Endothelial cell of umbilical vein (primary cell): ENCODE measurements at regions not wholly inside any gene's neighbourhood (a gene's known extent, or its start where the extent isn't known, plus 50 kb on each side); places are given as distances from the start of the nearest gene placed in this dataset.

ENCODE experiments used
- BruUV-seq: library from RNA; stranded (reverse); fragments of 400-500 nt; replicated peaks from 2 replicates; lab custom pipeline; 2021; lab: Mats Ljungman, UMichigan
- CTCF ChIA-PET: fragments of 300-600, 350-600 bp; sonication (Branson Sonifier 250); formaldehyde crosslinking; loops from one replicate; lab custom pipeline; 2021; ENCODE audit warnings: antibody characterized with exemption, inconsistent platforms; lab: Charles Lee
- POLR2A ChIA-PET: fragments of 300-600, 350-600 bp; sonication (Branson Sonifier 250); formaldehyde crosslinking; loops from one replicate; lab custom pipeline; 2021; ENCODE audit warnings: antibody characterized with exemption, inconsistent platforms; lab: Charles Lee
- DNase-seq: peaks from one replicate; pipeline ENCODE4 v3.0.0-alpha.2; 2011; ENCODE audit warnings: low read depth, low spot score
- FAIRE-seq: peaks from 2 replicates; lab custom pipeline; 2011; peaks lifted over from hg19 to GRCh38; lab: Jason Lieb, UNC
- H2AFZ ChIP-seq: 2 replicates; pipeline ENCODE4 v1.6.0; 2012; ENCODE audit warnings: low read depth, low read length, control low read depth, inconsistent platforms
- H3K27ac ChIP-seq: 2 replicates; pipeline ENCODE4 v1.5.1; 2011; ENCODE audit warnings: low read depth, mild to moderate bottlenecking, control low read depth, low read length, moderate library complexity; ENCODE audit not compliant: insufficient read depth
- H3K27me3 ChIP-seq, 2 experiments: 2 replicates each; pipeline versions ENCODE4 v1.6.0 to v1.6.1; 2011; ENCODE audit warnings: low read length in 2 of 2, mixed read lengths in 1 of 2; ENCODE audit not compliant: control insufficient read depth in 2 of 2, insufficient read depth in 2 of 2
- H3K36me3 ChIP-seq, 2 experiments: 2 replicates in 1 of 2; 3 replicates in 1 of 2; pipeline ENCODE4 v1.5.1; 2011; ENCODE audit warnings: low read length in 2 of 2, mild to moderate bottlenecking in 1 of 2, moderate library complexity in 1 of 2; ENCODE audit not compliant: control insufficient read depth in 2 of 2, insufficient read depth in 2 of 2; ENCODE audit errors: extremely low read depth in 1 of 2
- H3K4me1 ChIP-seq: 3 replicates; pipeline ENCODE4 v1.5.1; 2011; ENCODE audit warnings: mild to moderate bottlenecking, low read length; ENCODE audit not compliant: control insufficient read depth, insufficient read depth; ENCODE audit errors: extremely low read depth
- H3K4me2 ChIP-seq: 2 replicates; pipeline ENCODE4 v1.6.1; 2011; ENCODE audit warnings: low read length, control low read depth, mixed read lengths; ENCODE audit not compliant: insufficient read depth
- H3K4me3 ChIP-seq, 3 experiments: fragments of 200-600 bp in 1 of 3; sonication (generic), shearing (Covaris generic) in 1 of 3; replicated peaks in 1 of 3; 2 replicates each; pipeline ENCODE4 v1.5.1; 2011 to 2016; ENCODE audit warnings: control low read depth in 3 of 3, low read length in 3 of 3, mild to moderate bottlenecking in 2 of 3, inconsistent platforms in 1 of 3, low read depth in 1 of 3, moderate library complexity in 1 of 3; ENCODE audit not compliant: insufficient read depth in 1 of 3
- H3K79me2 ChIP-seq: 2 replicates; pipeline ENCODE4 v1.6.0; 2012; ENCODE audit warnings: low read length, inconsistent platforms; ENCODE audit not compliant: control insufficient read depth, insufficient read depth
- H3K9ac ChIP-seq: replicated peaks from 2 replicates; pipeline ENCODE3; 2011; ENCODE audit warnings: low read length, control low read depth; ENCODE audit not compliant: insufficient read depth; ENCODE audit errors: extremely low read depth
- H3K9me1 ChIP-seq: replicated peaks from 3 replicates; pipeline ENCODE4 v1.6.0; 2011; ENCODE audit warnings: mild to moderate bottlenecking, low read length; ENCODE audit not compliant: control insufficient read depth, insufficient read depth; ENCODE audit errors: extremely low read depth
- H3K9me3 ChIP-seq: replicated peaks from 2 replicates; pipeline ENCODE4 v1.5.1; 2012; ENCODE audit warnings: low read length, inconsistent platforms; ENCODE audit not compliant: control insufficient read depth, insufficient read depth
- H4K20me1 ChIP-seq: replicated peaks from 2 replicates; pipeline ENCODE3; 2011; ENCODE audit warnings: mild to moderate bottlenecking, low read length; ENCODE audit not compliant: control insufficient read depth, insufficient read depth; ENCODE audit errors: extremely low read depth
- CTCF ChIP-seq, 2 donors: IDR thresholded peaks; 1 replicate in 1 of 2; 2 replicates in 1 of 2; pipeline ENCODE4 v1.5.1; 2011; ENCODE audit warnings: low read length in 2 of 2, mild to moderate bottlenecking in 2 of 2, moderate library complexity in 2 of 2, control low read depth in 1 of 2, inconsistent platforms in 1 of 2, low read depth in 1 of 2; ENCODE audit not compliant: insufficient read depth in 1 of 2; ENCODE audit errors: extremely low read depth in 1 of 2
- EZH2 ChIP-seq: IDR thresholded peaks from 2 replicates; pipeline ENCODE4 v1.6.1; 2012; ENCODE audit warnings: borderline replicate concordance, low read depth, mild to moderate bottlenecking, moderate library complexity, low read length, inconsistent platforms; ENCODE audit not compliant: severe bottlenecking
- FOS ChIP-seq: IDR thresholded peaks from 2 replicates; pipeline ENCODE4 v1.6.1; 2011; ENCODE audit warnings: mild to moderate bottlenecking, low read length, moderate library complexity, borderline replicate concordance; ENCODE audit not compliant: insufficient read depth
- GATA2 ChIP-seq: IDR thresholded peaks from 2 replicates; pipeline ENCODE4 v1.7.0; 2011; ENCODE audit warnings: low read depth, mild to moderate bottlenecking, moderate library complexity, mixed read lengths, low read length; ENCODE audit not compliant: insufficient read length, insufficient read depth
- JUN ChIP-seq: IDR thresholded peaks from 2 replicates; pipeline ENCODE4 v1.6.1; 2011; ENCODE audit warnings: borderline replicate concordance, low read depth; ENCODE audit not compliant: insufficient read length, insufficient read depth
- MAX ChIP-seq: IDR thresholded peaks from 2 replicates; pipeline ENCODE4 v1.6.1; 2011; ENCODE audit not compliant: insufficient read depth, insufficient read length
- MYC ChIP-seq: IDR thresholded peaks from one replicate; pipeline ENCODE4 v1.6.1; 2011; ENCODE audit warnings: mild to moderate bottlenecking, low read depth, low read length
- POLR2A ChIP-seq: IDR thresholded peaks from 2 replicates; pipeline ENCODE4 v1.6.1; 2012; ENCODE audit warnings: low read depth, mild to moderate bottlenecking, control low read depth, low read length
- POLR2AphosphoS5 ChIP-seq: IDR thresholded peaks from 2 replicates; pipeline ENCODE4 v1.6.1; 2012; ENCODE audit warnings: low read depth, mild to moderate bottlenecking, control low read depth, low read length, moderate library complexity; ENCODE audit not compliant: insufficient read depth
- dilution Hi-C: fragments of 300-500 bp; cut with MboI; formaldehyde crosslinking; loops from one replicate; pipeline ENCODE4 v1.15.0; 2019; ENCODE audit warnings: low sequenced_read_pairs; ENCODE audit not compliant: extremely low pct_ligation_motif_present
- intact Hi-C: fragments of 100-400 bp; cut with micrococcal nuclease; formaldehyde crosslinking; loops from one replicate; pipeline ENCODE4 v1.10.0; 2022

- Histone ChIP-seq H3K79me2 (no peaks in the 10 kb centered on the region), H4K20me1 (no peaks in the 10 kb centered on the region), H3K9ac (no peak overlapping the region), H3K27me3 (no peaks in the 10 kb centered on the region), H3K4me2 (no peak overlapping the region), H3K9me1 (no peaks in the 10 kb centered on the region), H3K4me3 (no peak overlapping the region), H3K4me1 (no peaks in the 10 kb centered on the region), H2AFZ (no peak overlapping the region), H3K9me3 (peaks cover 3% of the 10 kb centered on the region), H3K27ac (no peak overlapping the region), H3K36me3 (no peaks in the 10 kb centered on the region)
- intact Hi-C loops (no loop called here), dilution Hi-C loops (no loop called here)
- no TSS peak for BruUV-seq
- TF ChIP-seq MYC = no peak
- TF ChIP-seq EZH2 = no peak
- no peak for TF ChIP-seq MAX
- no peak for TF ChIP-seq POLR2A
- TF ChIP-seq CTCF (IDR thresholded peaks at IDR 0.05; ENCODE audit: extremely low read depth in 1 of 2, insufficient read depth in 1 of 2, low read depth in 1 of 2, low read length in 2 of 2) = no peak
- TF ChIP-seq JUN = no peak
- TF ChIP-seq FOS = no peak
- no peak for TF ChIP-seq POLR2AphosphoS5
- TF ChIP-seq GATA2 = no peak
- ChIA-PET CTCF (no interaction called here), POLR2A (no interaction called here)
- no peak for FAIRE-seq
- DNase-seq = no peak
Observed at GRCh38 chr20:22257912-22258311, 326.5 kb downstream of the FOXA2 start.
